GM23248 (cell line): ENCODE measurements at regions not wholly inside any gene's neighbourhood (a gene's known extent, or its start where the extent isn't known, plus 50 kb on each side); places are given as distances from the start of the nearest gene placed in this dataset.

Experiments used
- DNase-seq: peaks from one replicate; pipeline ENCODE4 v3.0.0-alpha.2; 2015
- H2AFZ ChIP-seq: fragments of 200-600 bp; sonication (generic); 2 replicates; pipeline ENCODE4 v1.6.1; 2016; ENCODE audit warnings: antibody characterized with exemption
- H3F3A ChIP-seq: fragments of 200-600 bp; sonication (generic); 2 replicates; pipeline ENCODE4 v1.6.1; 2016; ENCODE audit warnings: mild to moderate bottlenecking, antibody characterized with exemption, mixed run types; ENCODE audit not compliant: insufficient read depth
- H3K27ac ChIP-seq: fragments of 200-600 bp; sonication (generic); 2 replicates; pipeline ENCODE4 v1.5.1; 2016; ENCODE audit warnings: mild to moderate bottlenecking
- H3K27me3 ChIP-seq: fragments of 200-600 bp; sonication (generic); replicated peaks from 2 replicates; pipeline ENCODE4 v1.6.1; 2016; ENCODE audit warnings: mild to moderate bottlenecking; ENCODE audit not compliant: insufficient read depth
- H3K36me3 ChIP-seq: fragments of 200-600 bp; sonication (generic); 2 replicates; pipeline ENCODE4 v1.6.1; 2016; ENCODE audit warnings: low read depth, mild to moderate bottlenecking
- H3K4me1 ChIP-seq: fragments of 200-600 bp; sonication (generic); 2 replicates; pipeline ENCODE4 v1.6.1; 2016; ENCODE audit warnings: mild to moderate bottlenecking; ENCODE audit not compliant: insufficient read depth
- H3K4me2 ChIP-seq: fragments of 200-600 bp; sonication (generic); one replicate; pipeline ENCODE4 v1.6.1; 2016; ENCODE audit warnings: mild to moderate bottlenecking; ENCODE audit not compliant: unreplicated experiment
- H3K4me3 ChIP-seq: fragments of 200-600 bp; sonication (generic); 2 replicates; pipeline ENCODE4 v1.5.1; 2016; ENCODE audit warnings: mild to moderate bottlenecking
- H3K79me2 ChIP-seq: fragments of 200-600 bp; sonication (generic); 2 replicates; pipeline ENCODE4 v1.6.1; 2016; ENCODE audit warnings: mild to moderate bottlenecking; ENCODE audit not compliant: insufficient read depth
- H3K9ac ChIP-seq: fragments of 200-600 bp; sonication (generic); 2 replicates; pipeline ENCODE4 v1.6.1; 2016; ENCODE audit warnings: mild to moderate bottlenecking
- H3K9me2 ChIP-seq: fragments of 200-600 bp; sonication (generic); 2 replicates; pipeline ENCODE4 v1.6.1; 2016; ENCODE audit warnings: mixed run types, mild to moderate bottlenecking, moderate library complexity; ENCODE audit not compliant: insufficient read depth
- H3K9me3 ChIP-seq: fragments of 200-600 bp; sonication (generic); one replicate; pipeline ENCODE4 v1.6.1; 2017; ENCODE audit warnings: low read depth
- H4K20me1 ChIP-seq: fragments of 200-600 bp; sonication (generic); 2 replicates; pipeline ENCODE4 v1.6.0; 2016; ENCODE audit not compliant: insufficient read depth
- EZH2 ChIP-seq: fragments of 200-600 bp; sonication (generic); IDR thresholded peaks from 2 replicates; pipeline ENCODE4 v1.6.1; 2018; ENCODE audit warnings: antibody characterized with exemption, mild to moderate bottlenecking; ENCODE audit not compliant: insufficient read depth, poor library complexity, severe bottlenecking
- EZH2phosphoT487 ChIP-seq: fragments of 200-600 bp; sonication (generic); IDR thresholded peaks from 2 replicates; pipeline ENCODE4 v1.6.1; 2018; ENCODE audit warnings: antibody characterized with exemption, moderate library complexity, mild to moderate bottlenecking, low read depth; ENCODE audit not compliant: insufficient read depth
- WGBS, 2 experiments: methylation state at CpG; one replicate each; pipeline ENCODE4 v1.1.6; 2015 to 2017; ENCODE audit warnings: low lambda C conversion rate in 2 of 2, low coverage in 1 of 2; ENCODE audit errors: missing lambda C conversion rate in 2 of 2; 5-methylcytosine and 5-hydroxymethylcytosine counted together
- in situ Hi-C: fragments of 300-500 bp; cut with MboI; formaldehyde crosslinking; loops from 2 replicates; pipeline ENCODE4 v1.15.0; 2020

DNA sequence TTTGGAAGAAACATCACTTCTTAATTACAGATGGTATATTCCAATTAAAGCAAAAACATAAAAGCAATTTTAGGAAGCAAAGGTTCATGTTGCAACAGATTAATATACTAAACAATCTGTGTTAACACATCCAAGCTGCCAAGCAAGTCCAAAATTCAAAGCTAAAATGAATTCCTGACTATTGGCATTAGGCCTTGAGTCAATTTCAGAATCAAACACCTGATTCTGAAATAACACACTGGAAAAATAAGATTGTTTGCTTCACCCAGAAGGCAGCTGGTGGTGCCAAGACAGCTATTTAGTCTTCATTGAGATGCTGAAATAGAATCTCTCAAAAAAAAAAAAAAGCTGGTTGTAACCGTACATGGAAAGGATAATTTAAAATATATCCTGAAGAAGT lies 465.6 kb downstream of the SOCS6 start:
- no peak for TF ChIP-seq EZH2
- TF ChIP-seq EZH2phosphoT487 = no peak
- H4K20me1 ChIP-seq = no peaks in the 10 kb centered on the region

DNA sequence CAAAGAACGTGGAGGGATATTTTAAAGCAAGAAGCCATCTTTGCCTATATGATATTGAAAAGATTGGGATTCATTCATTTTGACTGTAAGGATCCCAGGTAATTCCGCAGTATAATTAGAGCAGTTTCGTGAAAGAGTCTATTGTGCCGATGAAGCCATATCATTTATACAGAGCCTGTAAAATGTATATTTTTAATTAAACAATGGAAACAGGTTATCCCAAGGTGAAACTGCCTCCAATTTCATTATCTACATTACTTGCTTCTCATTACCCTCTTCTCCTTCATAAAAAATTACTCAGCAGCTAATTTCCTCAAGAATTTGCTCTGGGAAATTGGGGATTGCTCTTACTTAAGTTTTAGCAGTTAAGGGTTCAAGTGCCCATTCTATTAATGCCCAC lies 444.1 kb downstream of the SOCS6 start:
- DNase-seq = no peak
- no peaks in the 10 kb centered on the region for H3K9me3 ChIP-seq
- in situ Hi-C loops = no loop called here
- H3K9ac ChIP-seq = no peak overlapping the region
- no peaks in the 10 kb centered on the region for H3K9me2 ChIP-seq
- H3K4me3 ChIP-seq = no peak overlapping the region
- H3K27ac ChIP-seq = no peak overlapping the region
- H3K79me2 ChIP-seq = no peaks in the 10 kb centered on the region
- no peak for TF ChIP-seq EZH2phosphoT487
- TF ChIP-seq EZH2 = no peak
- no peaks in the 10 kb centered on the region for H3K4me1 ChIP-seq
- H4K20me1 ChIP-seq = no peaks in the 10 kb centered on the region
- no peak overlapping the region for H2AFZ ChIP-seq
- no peaks in the 10 kb centered on the region for H3F3A ChIP-seq
- H3K4me2 ChIP-seq = no peak overlapping the region
- WGBS, 2 experiments = 37 to 49% methylated on average over 4 of the region's 4 CpGs
- no peaks in the 10 kb centered on the region for H3K36me3 ChIP-seq
- H3K27me3 ChIP-seq = no peaks in the 10 kb centered on the region

More for the DNA sequence above, 465.6 kb downstream of the SOCS6 start:
- no peak overlapping the region for H3K9ac ChIP-seq
- H3F3A ChIP-seq = no peaks in the 10 kb centered on the region
- no peaks in the 10 kb centered on the region for H3K9me3 ChIP-seq
- H3K4me2 ChIP-seq = no peak overlapping the region
- H3K79me2 ChIP-seq = no peaks in the 10 kb centered on the region
- no peak overlapping the region for H3K4me3 ChIP-seq
- no peak overlapping the region for H3K27ac ChIP-seq
- DNase-seq = no peak
- no peak overlapping the region for H2AFZ ChIP-seq
- no peaks in the 10 kb centered on the region for H3K27me3 ChIP-seq
- 36 to 45% methylated on average over 1 of the region's 1 CpG for WGBS, 2 experiments
- H3K36me3 ChIP-seq = no peaks in the 10 kb centered on the region
- in situ Hi-C loops = no loop called here
- H3K9me2 ChIP-seq = no peaks in the 10 kb centered on the region
- no peaks in the 10 kb centered on the region for H3K4me1 ChIP-seq

DNA sequence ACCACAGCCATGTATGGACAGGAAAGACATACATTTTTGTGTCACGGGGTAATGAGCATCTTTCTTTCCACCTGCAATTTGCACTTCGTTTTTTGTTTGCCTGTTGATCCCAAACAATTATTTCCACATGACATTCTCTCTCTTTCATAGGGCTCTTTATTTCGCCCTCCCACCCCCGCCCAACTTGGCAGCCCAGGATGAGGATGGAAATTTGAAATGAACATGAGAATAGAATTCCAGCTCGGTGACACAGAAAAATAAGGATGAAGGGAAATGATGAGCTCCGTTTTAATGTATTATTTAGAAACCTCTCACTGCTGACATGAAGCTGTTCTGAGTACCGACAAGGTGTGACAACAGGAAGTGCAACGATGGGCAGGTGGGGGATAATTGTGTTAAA lies 443.3 kb downstream of the SOCS6 start:
- DNase-seq = no peak
- no peak overlapping the region for H2AFZ ChIP-seq
- in situ Hi-C loops = no loop called here
- H3K9me3 ChIP-seq = no peaks in the 10 kb centered on the region
- H3K9me2 ChIP-seq = no peaks in the 10 kb centered on the region
- no peak overlapping the region for H3K4me2 ChIP-seq
- no peak overlapping the region for H3K9ac ChIP-seq
- no peaks in the 10 kb centered on the region for H3K36me3 ChIP-seq
- H3K4me3 ChIP-seq = no peak overlapping the region
- H3K79me2 ChIP-seq = no peaks in the 10 kb centered on the region
- H3K4me1 ChIP-seq = no peaks in the 10 kb centered on the region
- H3K27ac ChIP-seq = no peak overlapping the region
- 13 to 14% methylated on average over 8 of the region's 8 CpGs for WGBS, 2 experiments
- H3F3A ChIP-seq = no peaks in the 10 kb centered on the region
- no peaks in the 10 kb centered on the region for H4K20me1 ChIP-seq
- H3K27me3 ChIP-seq = no peaks in the 10 kb centered on the region
- TF ChIP-seq EZH2phosphoT487 (no peak), EZH2 (no peak)

DNA sequence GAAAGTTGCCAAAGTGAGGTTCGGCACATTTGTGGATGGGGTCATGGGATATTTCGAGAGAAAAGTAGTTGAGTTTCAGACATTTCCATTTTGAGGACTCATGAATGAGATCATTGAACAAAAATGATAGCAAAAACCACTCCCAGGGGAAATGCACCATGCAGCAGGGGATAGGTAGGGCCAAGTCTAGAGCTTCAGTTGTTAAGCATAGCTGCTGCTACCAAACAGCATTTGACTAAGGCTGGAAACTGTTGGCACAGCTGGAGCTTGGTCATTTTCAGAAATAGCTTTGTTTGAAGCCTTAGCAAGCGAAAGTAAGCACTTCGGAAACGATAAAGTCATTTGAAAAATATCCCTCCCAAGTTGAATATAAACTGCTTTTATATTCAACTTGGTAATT lies 431.8 kb downstream of the SOCS6 start:
- no peaks in the 10 kb centered on the region for H3K9me2 ChIP-seq
- no peaks in the 10 kb centered on the region for H3K9me3 ChIP-seq
- TF ChIP-seq EZH2 = no peak
- no peak for TF ChIP-seq EZH2phosphoT487
- no peaks in the 10 kb centered on the region for H3K36me3 ChIP-seq
- no peaks in the 10 kb centered on the region for H3K27me3 ChIP-seq
- no peaks in the 10 kb centered on the region for H3K79me2 ChIP-seq
- in situ Hi-C loops = no loop called here
- no peaks in the 10 kb centered on the region for H4K20me1 ChIP-seq
- no peak overlapping the region for H3K9ac ChIP-seq
- DNase-seq = peak; percentile 11
- no peaks in the 10 kb centered on the region for H3F3A ChIP-seq
- no peaks in the 10 kb centered on the region for H3K4me1 ChIP-seq
- H2AFZ ChIP-seq = no peak overlapping the region
- H3K4me3 ChIP-seq = no peak overlapping the region
- H3K4me2 ChIP-seq = no peak overlapping the region
- no peak overlapping the region for H3K27ac ChIP-seq
- WGBS, 2 experiments = 38 to 52% methylated on average over 5 of the region's 5 CpGs

DNA sequence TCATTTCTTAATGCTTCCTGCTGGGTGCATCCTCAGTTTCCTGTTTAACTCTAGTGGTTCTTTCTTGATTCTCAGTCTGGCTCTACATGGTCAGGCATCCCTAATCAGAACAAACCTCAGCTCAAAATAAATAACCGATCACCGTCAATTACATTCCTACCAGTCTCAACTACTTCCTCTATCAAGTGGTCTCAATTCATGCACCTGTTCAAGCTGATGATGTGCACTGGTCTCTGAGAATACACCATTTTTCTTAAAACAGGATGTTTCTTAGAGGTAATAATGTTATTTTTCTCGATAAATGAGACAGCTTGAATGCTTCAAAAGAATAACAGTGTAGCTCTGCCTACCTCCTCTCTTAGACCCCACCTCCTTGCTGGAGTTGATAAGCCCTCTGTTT lies 420.9 kb downstream of the SOCS6 start:
- H3K4me2 ChIP-seq = no peak overlapping the region
- no peaks in the 10 kb centered on the region for H3K4me1 ChIP-seq
- no peak overlapping the region for H3K27ac ChIP-seq
- H3K9me3 ChIP-seq = no peaks in the 10 kb centered on the region
- no peak for TF ChIP-seq EZH2phosphoT487
- TF ChIP-seq EZH2 = no peak
- no peaks in the 10 kb centered on the region for H3K9me2 ChIP-seq
- no peaks in the 10 kb centered on the region for H3K36me3 ChIP-seq
- H2AFZ ChIP-seq = no peak overlapping the region
- no peaks in the 10 kb centered on the region for H3K27me3 ChIP-seq
- 47 to 50% methylated on average over 3 of the region's 3 CpGs for WGBS, 2 experiments
- in situ Hi-C loops = no loop called here
- no peaks in the 10 kb centered on the region for H4K20me1 ChIP-seq
- no peaks in the 10 kb centered on the region for H3F3A ChIP-seq
- H3K79me2 ChIP-seq = no peaks in the 10 kb centered on the region
- no peak overlapping the region for H3K9ac ChIP-seq
- no peak for DNase-seq
- no peak overlapping the region for H3K4me3 ChIP-seq
